Limb (tissue), 2 donors: ENCODE measurements at regions not wholly inside any gene's neighbourhood (a gene's known extent, or its start where the extent isn't known, plus 50 kb on each side); places are given as distances from the start of the nearest gene placed in this dataset.

Experiments
- DNase-seq, 2 donors: peaks; one replicate each; pipeline ENCODE4 v3.0.0-alpha.2; 2016; ENCODE audit errors: extremely low spot score in 2 of 2

- peak in 1 of 2 donors; percentile 20 for DNase-seq
These were observed 544.2 kb downstream of the ETNK1 start for GRCh38 chr12:23169012-23169695.

- no peak for DNase-seq
These were observed 544.7 kb downstream of the ETNK1 start for GRCh38 chr12:23169696-23170013.

- DNase-seq, result no peak
These were observed 549.9 kb downstream of the ETNK1 start for GRCh38 chr12:23174917-23175316.

GRCh38 chr12:23185346-23185745, 560.4 kb downstream of the ETNK1 start:
- no peak for DNase-seq

GRCh38 chr12:23186950-23187349, 562.0 kb downstream of the ETNK1 start:
- DNase-seq, result no peak

- DNase-seq, result no peak
These were observed 568.6 kb downstream of the ETNK1 start for GRCh38 chr12:23193552-23193951.

GRCh38 chr12:23197266-23197665, 572.3 kb downstream of the ETNK1 start:
- DNase-seq, result no peak

GRCh38 chr12:23202728-23203127, 577.8 kb downstream of the ETNK1 start:
- DNase-seq, result no peak

- peak in 1 of 2 donors; percentile 79 for DNase-seq
These were observed 580.2 kb downstream of the ETNK1 start for GRCh38 chr12:23204933-23205778.

GRCh38 chr12:23209793-23210192, 584.8 kb downstream of the ETNK1 start:
- no peak for DNase-seq

- no peak for DNase-seq
These were observed 585.6 kb downstream of the ETNK1 start for GRCh38 chr12:23210573-23210972.

- DNase-seq, result peak; percentile 37 to 50
These were observed 586.7 kb downstream of the ETNK1 start for GRCh38 chr12:23211384-23212320.

GRCh38 chr12:23217158-23217557, 592.2 kb downstream of the ETNK1 start:
- no peak for DNase-seq

- DNase-seq, result no peak
These were observed 592.7 kb downstream of the ETNK1 start for GRCh38 chr12:23217667-23218066.

- DNase-seq, result no peak
These were observed 596.1 kb downstream of the ETNK1 start for GRCh38 chr12:23221066-23221465.

GRCh38 chr12:23221926-23222325, 597.0 kb downstream of the ETNK1 start:
- DNase-seq, result no peak

GRCh38 chr12:23222801-23223200, 597.8 kb downstream of the ETNK1 start:
- no peak for DNase-seq

- no peak for DNase-seq
These were observed 603.1 kb downstream of the ETNK1 start for GRCh38 chr12:23228101-23228500.

- no peak for DNase-seq
These were observed 605.9 kb downstream of the ETNK1 start for GRCh38 chr12:23230899-23231298.

- DNase-seq, result peak in 1 of 2 donors; percentile 21
These were observed 611.3 kb downstream of the ETNK1 start for GRCh38 chr12:23236066-23236780.

- no peak for DNase-seq
These were observed 611.8 kb downstream of the ETNK1 start for GRCh38 chr12:23236811-23237210.
